H1 (cell line): ENCODE measurements at regions not wholly inside any gene's neighbourhood (a gene's known extent, or its start where the extent isn't known, plus 50 kb on each side); places are given as distances from the start of the nearest gene placed in this dataset.

Experiments used
- SIX5 ChIP-seq: IDR thresholded peaks from 2 replicates; pipeline ENCODE4 v1.6.1; 2011; ENCODE audit warnings: mild to moderate bottlenecking, low read depth, low read length
- TF ChIP-seq, protein P1 (sequence below): fragments of 300-600 bp; sonication (generic); IDR thresholded peaks from 2 replicates; pipeline ENCODE4 v1.7.1; 2012; ENCODE audit warnings: low read length, moderate library complexity, mild to moderate bottlenecking, inconsistent platforms; ENCODE audit not compliant: insufficient replicate concordance

DNA sequence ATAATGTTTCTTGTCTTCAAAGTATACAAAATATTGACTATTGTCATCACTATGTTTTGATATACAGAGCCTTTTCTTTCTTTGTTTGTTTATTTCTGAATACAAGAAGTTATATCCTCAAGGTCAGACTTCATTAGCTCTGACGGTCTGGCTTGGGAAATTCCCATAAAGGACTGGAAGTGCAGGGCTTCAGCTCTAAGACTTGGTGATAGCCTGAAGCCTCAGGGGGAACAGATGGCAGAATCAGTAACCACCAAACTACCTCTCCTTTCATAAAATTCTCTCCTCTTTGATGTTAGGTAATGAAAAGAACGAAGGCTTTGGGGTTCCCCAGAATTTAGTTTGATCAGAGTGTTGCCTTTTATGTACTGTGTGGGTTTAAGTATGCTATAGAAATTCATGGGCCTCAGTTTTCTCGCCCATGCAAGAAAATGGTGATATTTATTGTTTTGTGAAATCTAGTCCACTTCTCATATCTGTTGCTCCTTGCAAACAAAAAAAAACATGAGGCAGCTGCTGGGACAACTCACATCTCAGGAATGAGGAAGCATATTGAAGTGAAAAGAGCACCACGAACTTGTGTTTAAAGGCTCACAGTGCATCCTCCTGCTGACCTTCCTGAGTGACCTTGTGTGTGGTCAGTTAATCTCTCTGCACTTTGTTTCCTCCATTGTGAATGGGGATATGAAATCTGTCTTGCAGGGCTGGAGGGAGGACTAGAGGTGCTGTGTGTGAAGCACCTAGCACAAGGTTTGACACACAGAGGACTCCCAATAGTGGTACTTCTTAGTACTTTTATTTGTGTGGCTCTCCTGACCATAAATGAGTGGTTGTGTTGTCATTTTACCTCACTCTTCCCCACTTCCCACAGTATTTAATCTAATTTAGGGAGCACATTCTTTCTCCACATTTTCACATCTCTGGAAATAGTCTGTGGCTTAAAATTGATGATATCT, 569.8 kb upstream of the IL12A start (continued):
- TF ChIP-seq, protein P1, sequence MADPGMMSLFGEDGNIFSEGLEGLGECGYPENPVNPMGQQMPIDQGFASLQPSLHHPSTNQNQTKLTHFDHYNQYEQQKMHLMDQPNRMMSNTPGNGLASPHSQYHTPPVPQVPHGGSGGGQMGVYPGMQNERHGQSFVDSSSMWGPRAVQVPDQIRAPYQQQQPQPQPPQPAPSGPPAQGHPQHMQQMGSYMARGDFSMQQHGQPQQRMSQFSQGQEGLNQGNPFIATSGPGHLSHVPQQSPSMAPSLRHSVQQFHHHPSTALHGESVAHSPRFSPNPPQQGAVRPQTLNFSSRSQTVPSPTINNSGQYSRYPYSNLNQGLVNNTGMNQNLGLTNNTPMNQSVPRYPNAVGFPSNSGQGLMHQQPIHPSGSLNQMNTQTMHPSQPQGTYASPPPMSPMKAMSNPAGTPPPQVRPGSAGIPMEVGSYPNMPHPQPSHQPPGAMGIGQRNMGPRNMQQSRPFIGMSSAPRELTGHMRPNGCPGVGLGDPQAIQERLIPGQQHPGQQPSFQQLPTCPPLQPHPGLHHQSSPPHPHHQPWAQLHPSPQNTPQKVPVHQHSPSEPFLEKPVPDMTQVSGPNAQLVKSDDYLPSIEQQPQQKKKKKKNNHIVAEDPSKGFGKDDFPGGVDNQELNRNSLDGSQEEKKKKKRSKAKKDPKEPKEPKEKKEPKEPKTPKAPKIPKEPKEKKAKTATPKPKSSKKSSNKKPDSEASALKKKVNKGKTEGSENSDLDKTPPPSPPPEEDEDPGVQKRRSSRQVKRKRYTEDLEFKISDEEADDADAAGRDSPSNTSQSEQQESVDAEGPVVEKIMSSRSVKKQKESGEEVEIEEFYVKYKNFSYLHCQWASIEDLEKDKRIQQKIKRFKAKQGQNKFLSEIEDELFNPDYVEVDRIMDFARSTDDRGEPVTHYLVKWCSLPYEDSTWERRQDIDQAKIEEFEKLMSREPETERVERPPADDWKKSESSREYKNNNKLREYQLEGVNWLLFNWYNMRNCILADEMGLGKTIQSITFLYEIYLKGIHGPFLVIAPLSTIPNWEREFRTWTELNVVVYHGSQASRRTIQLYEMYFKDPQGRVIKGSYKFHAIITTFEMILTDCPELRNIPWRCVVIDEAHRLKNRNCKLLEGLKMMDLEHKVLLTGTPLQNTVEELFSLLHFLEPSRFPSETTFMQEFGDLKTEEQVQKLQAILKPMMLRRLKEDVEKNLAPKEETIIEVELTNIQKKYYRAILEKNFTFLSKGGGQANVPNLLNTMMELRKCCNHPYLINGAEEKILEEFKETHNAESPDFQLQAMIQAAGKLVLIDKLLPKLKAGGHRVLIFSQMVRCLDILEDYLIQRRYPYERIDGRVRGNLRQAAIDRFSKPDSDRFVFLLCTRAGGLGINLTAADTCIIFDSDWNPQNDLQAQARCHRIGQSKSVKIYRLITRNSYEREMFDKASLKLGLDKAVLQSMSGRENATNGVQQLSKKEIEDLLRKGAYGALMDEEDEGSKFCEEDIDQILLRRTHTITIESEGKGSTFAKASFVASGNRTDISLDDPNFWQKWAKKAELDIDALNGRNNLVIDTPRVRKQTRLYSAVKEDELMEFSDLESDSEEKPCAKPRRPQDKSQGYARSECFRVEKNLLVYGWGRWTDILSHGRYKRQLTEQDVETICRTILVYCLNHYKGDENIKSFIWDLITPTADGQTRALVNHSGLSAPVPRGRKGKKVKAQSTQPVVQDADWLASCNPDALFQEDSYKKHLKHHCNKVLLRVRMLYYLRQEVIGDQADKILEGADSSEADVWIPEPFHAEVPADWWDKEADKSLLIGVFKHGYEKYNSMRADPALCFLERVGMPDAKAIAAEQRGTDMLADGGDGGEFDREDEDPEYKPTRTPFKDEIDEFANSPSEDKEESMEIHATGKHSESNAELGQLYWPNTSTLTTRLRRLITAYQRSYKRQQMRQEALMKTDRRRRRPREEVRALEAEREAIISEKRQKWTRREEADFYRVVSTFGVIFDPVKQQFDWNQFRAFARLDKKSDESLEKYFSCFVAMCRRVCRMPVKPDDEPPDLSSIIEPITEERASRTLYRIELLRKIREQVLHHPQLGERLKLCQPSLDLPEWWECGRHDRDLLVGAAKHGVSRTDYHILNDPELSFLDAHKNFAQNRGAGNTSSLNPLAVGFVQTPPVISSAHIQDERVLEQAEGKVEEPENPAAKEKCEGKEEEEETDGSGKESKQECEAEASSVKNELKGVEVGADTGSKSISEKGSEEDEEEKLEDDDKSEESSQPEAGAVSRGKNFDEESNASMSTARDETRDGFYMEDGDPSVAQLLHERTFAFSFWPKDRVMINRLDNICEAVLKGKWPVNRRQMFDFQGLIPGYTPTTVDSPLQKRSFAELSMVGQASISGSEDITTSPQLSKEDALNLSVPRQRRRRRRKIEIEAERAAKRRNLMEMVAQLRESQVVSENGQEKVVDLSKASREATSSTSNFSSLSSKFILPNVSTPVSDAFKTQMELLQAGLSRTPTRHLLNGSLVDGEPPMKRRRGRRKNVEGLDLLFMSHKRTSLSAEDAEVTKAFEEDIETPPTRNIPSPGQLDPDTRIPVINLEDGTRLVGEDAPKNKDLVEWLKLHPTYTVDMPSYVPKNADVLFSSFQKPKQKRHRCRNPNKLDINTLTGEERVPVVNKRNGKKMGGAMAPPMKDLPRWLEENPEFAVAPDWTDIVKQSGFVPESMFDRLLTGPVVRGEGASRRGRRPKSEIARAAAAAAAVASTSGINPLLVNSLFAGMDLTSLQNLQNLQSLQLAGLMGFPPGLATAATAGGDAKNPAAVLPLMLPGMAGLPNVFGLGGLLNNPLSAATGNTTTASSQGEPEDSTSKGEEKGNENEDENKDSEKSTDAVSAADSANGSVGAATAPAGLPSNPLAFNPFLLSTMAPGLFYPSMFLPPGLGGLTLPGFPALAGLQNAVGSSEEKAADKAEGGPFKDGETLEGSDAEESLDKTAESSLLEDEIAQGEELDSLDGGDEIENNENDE = no peak
- TF ChIP-seq SIX5 = no peak
